ENCODE measurements at regions not wholly inside any gene's neighbourhood (a gene's known extent, or its start where the extent isn't known, plus 50 kb on each side); places are given as distances from the start of the nearest gene placed in this dataset.

- H3K4me1 ChIP-seq (replicated peaks in 1 of 2; ENCODE audit: control insufficient read depth in 2 of 2, insufficient read depth in 2 of 2, low read length in 2 of 2) = no peaks in the 10 kb centered on the region
Measured at GRCh38 chr2:166628478-166629136, 134.6 kb upstream of the SCN7A start.

More at GRCh38 chr2:166628478-166629136, 134.6 kb upstream of the SCN7A start:
- 0% methylated on average over 1 of the region's 1 CpG for WGBS (ENCODE audit: insufficient coverage, low coverage, missing lambda C conversion rate)
- Histone ChIP-seq H3K27me3 (ENCODE audit: control insufficient read depth in 2 of 2, insufficient read depth in 2 of 2, low read length in 2 of 2) (no peaks in the 10 kb centered on the region), H2AFZ (ENCODE audit: low read depth, low read length) (no peak overlapping the region), H3K79me2 (ENCODE audit: control insufficient read depth, insufficient read depth, low read length) (no peaks in the 10 kb centered on the region), H3K4me3 (no peak overlapping the region), H3K36me3 (ENCODE audit: control insufficient read depth, insufficient read depth, low read length) (no peaks in the 10 kb centered on the region), H4K20me1 (replicated peaks; ENCODE audit: control insufficient read depth, insufficient read depth, low read length) (no peaks in the 10 kb centered on the region), H3K9ac (ENCODE audit: insufficient read depth in 1 of 2, low read depth in 2 of 2, low read length in 2 of 2) (no peak overlapping the region), H3K27ac (ENCODE audit: extremely low read depth, low read depth, low read length) (no peak overlapping the region), H3K4me2 (ENCODE audit: insufficient read depth, low read length) (no peak overlapping the region), H3K9me1 (ENCODE audit: control insufficient read depth, insufficient read depth, low read length) (no peaks in the 10 kb centered on the region), H3K9me3 (replicated peaks; ENCODE audit: control insufficient read depth, insufficient read depth, low read depth, low read length) (no peaks in the 10 kb centered on the region; the same call in 1 of the 2 replicates)
- intact Hi-C loops (cut with micrococcal nuclease) (no loop called here), in situ Hi-C loops (cut with MboI) (no loop called here)
- no peak for DNase-seq (ENCODE audit: extremely low read depth in 1 of 4, low spot score in 3 of 4)
- FAIRE-seq = no peak
- ATAC-seq = no peak
- CTCF ChIA-PET (ENCODE audit: low intra/inter-chr PET ratio) = no interaction called here
- TF ChIP-seq ZNF830 (CRISPR knock-in tag; IDR thresholded peaks at IDR 0.05) (no peak), KLF16 (IDR thresholded peaks at IDR 0.05) (no peak), CBX1 (IDR thresholded peaks at IDR 0.05; ENCODE audit: low read depth) (no peak), TRIM28 (IDR thresholded peaks at IDR 0.05) (no peak), BCOR (IDR thresholded peaks at IDR 0.05) (no peak), ZC3H8 (IDR thresholded peaks at IDR 0.05) (no peak), YBX1 (IDR thresholded peaks at IDR 0.05) (no peak), MAX (CRISPR knock-in tag; IDR thresholded peaks at IDR 0.05) (no peak), CCNT2 (IDR thresholded peaks at IDR 0.05; ENCODE audit: borderline replicate concordance, extremely low read depth, insufficient read length, low read depth, low read length) (no peak), STAG1 (CRISPR knock-in tag; IDR thresholded peaks at IDR 0.05; ENCODE audit: borderline replicate concordance) (no peak), CBX3 (IDR thresholded peaks at IDR 0.05; ENCODE audit: borderline replicate concordance in 1 of 2, low read length in 2 of 2) (no peak), SFPQ (IDR thresholded peaks at IDR 0.05; ENCODE audit: low read depth, low read length) (no peak), GATAD2A (IDR thresholded peaks at IDR 0.05) (no peak)
- no TSS peak for BruUV-seq (replicated peaks)
- POLR2A ChIA-PET = no interaction called here

Measured in K562 (cell line).